Stromal cell of bone marrow (primary cell): ENCODE measurements at regions not wholly inside any gene's neighbourhood (a gene's known extent, or its start where the extent isn't known, plus 50 kb on each side); places are given as distances from the start of the nearest gene placed in this dataset.
"Not testable (repeated sequence)": the region's sequence is repeated elsewhere in the genome, so short reads cannot be mapped to it uniquely, and the experiment has no call there.

Source experiments
- DNase-seq: peaks from one replicate; pipeline ENCODE4 v3.0.0-alpha.2; 2012; ENCODE audit warnings: low read depth

- no peak for DNase-seq
Observed at GRCh38 chr6:170097505-170098427, 193.1 kb downstream of the DLL1 start.

- no peak for DNase-seq
Observed at GRCh38 chr6:170096803-170097504, 193.9 kb downstream of the DLL1 start.

DNA sequence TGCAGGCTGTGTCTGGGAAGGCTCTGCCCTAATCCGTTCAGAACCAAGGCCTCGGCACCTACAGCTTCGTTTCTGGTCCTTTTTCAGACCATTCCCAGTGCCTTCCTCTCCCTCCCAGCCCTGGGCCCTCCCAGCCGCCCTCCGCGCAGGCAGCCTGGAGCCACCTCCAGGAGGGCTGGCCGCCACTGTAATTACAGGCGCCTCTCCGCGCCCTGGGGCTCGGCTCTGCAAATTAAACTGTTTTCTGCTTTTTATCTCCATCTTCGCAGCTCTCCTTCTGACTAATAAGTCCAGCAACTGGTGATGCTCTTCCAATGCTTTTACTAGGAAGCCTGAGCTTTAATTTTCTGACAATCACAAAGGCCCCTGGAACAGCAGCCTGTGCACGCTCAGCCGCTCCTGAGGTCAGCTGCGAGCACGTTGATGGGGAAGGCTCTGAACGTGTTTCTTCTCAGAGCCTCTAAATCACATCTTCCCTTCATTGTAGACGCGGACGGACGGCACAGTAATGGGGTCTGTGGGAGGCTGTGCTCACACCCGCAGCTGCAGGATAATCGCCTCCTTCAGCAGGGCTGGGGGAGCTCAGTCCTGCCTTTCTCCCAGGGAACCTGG lies 194.6 kb downstream of the DLL1 start:
- DNase-seq: no peak

GRCh38 chr6:170095273-170095981 lies 195.5 kb downstream of the DLL1 start:
- DNase-seq: no peak

GRCh38 chr6:170094686-170095272 lies 196.1 kb downstream of the DLL1 start:
- no peak for DNase-seq

DNA sequence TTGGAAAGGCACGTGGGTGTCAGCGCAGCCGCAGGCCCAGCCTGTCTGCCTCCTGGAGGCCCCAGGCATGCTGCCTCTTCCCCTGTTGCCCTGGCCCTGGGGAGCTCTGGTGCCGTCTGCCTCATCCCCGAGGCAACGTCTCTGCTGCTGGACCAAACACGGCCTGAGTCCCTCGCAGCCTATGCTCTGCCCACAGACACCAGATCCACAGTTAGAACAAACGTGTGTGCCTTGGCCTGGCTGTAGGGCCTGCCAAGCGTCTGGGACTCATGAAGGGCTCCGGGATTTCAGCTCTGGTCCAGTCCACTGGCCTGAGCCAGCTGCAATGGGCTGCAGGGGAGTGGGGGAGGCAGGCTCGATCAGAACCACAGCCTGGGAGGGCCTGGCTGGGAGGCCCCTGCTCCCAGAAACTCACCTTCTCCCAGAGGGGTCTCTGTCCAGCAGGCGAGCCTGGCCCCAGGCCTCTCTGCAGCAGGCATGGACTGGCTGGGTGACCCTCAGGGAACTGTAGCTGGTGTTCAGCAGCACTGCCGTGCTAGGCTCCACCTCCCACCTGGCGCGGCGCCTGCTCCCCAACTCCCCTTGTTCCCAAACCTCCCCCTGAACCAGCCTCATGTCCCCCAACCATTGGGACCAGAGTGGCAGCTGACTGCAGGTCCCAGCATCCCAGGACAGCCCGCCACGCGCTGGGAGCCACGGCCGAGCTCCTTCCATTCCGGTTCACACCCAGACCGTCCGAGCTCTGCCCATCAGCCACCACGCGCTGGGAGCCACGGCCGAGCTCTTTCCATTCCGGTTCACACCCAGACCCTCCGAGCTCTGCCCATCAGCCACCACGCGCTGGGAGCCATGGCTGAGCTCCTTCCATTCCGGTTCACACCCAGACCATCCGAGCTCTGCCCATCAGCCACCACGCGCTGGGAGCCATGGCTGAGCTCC lies 197.0 kb downstream of the DLL1 start:
- DNase-seq: no peak

DNA sequence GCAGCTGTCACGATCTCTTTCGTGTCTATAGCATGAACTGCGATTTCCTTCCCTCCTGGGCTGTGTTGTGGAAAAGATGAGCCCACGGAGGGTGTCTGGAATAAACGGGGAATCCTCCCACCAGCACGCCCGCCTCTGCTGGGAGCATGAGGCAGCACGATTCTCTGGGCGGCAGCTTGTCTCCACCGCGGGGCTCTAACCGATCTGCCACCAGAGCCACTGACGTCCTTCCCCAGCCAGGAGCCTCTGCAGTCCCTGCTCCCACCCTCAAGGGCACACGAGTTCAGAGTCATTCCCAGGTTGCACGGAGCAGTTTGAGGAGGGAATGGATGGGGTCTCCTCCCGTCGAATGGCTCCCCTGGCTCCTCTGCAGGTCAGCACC lies 197.6 kb downstream of the DLL1 start:
- no peak for DNase-seq

GRCh38 chr6:170092826-170093225 lies 198.1 kb downstream of the DLL1 start:
- DNase-seq: no peak

DNA sequence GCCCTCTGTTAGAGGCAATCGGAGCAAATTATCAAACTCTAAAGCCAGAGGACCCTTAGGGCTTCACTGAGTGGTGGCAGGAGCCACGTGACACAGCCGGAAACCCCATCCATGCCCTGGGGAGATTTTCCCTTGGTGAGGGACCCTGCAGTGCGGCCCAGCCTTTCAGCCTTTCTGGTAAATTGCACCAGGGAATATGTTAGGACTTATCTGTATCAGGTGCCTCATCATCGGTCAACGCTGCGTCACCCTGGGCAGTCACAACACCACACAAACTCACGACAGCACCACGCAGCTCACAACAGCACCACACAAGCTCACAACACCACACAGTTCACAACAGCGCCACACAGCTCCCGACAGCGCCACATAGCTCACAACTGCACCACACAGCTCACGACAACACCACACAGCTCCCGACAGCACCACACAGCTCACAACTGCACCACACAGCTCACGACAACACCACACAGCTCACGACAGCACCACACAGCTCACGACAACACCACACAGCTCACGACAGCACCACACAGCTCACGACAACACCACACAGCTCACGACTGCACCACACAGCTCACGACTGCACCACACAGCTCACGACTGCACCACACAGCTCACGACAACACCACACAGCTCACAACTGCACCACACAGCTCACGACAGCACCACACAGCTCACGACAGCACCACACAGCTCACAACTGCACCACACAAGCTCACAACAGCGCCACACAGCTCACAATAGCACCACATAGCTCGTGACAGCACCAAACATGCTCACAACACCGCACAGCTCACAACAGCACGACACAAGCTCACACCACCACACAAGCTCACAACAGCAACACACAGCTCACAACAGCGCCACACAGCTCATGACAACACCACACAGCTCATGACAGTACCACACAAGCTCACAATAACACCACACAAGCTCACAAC lies 199.0 kb downstream of the DLL1 start:
- DNase-seq: no peak

DNA sequence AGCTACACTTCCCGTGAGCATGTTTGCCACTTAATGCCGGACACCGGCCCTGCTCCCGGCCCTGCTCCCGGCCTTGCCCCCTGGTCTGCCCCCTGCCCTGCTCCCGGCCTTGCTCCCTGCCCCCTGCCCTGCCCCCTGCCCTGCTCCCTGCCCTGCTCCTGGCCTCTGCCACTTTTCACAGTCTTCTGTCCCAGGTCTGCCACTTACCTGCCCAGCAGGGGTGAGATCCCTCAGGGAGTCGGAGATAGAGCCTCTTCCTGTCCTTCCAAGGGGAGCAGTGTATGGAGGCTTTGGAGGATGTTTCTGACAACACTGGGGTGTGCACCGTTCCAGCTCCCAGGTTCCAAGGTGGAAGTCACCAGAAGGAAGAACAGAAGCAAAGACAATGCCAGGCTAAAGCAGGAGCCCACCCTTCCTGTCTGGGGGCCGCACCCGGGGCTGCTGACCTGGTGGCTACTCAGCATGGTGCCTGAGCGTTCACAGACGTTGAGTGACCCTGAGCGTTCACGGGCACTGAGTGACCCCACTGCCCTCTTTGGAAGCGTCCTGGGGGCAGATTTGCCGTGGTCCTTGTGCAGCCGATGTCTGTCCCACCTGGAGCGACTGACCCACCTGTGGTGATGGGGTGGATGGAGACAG lies 199.8 kb downstream of the DLL1 start:
- DNase-seq: no peak

- DNase-seq: no peak
Observed at GRCh38 chr6:170090561-170090960, 200.3 kb downstream of the DLL1 start.

GRCh38 chr6:170089963-170090362 lies 200.9 kb downstream of the DLL1 start:
- no peak for DNase-seq

DNA sequence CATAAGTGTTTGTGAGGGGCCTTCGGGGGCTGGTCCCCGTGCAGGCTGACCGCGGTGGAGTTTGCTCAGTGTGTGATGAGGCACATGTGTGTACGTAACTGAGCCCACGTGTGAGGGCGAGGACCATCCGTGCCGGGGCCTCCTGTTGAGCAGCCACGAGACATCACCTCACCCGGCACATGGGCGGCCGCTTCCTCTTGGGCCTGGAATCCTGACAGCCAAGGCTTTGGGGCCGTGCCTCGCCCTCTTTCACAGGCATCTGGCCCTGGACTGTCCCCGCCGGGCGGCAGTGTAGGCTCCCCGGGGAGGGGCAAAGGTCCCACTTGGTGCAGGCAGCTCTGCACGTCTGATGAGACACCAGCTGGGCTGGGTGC lies 202.3 kb downstream of the DLL1 start:
- DNase-seq: no peak

- no peak for DNase-seq
Observed at GRCh38 chr6:170087941-170088581, 202.8 kb downstream of the DLL1 start.

DNA sequence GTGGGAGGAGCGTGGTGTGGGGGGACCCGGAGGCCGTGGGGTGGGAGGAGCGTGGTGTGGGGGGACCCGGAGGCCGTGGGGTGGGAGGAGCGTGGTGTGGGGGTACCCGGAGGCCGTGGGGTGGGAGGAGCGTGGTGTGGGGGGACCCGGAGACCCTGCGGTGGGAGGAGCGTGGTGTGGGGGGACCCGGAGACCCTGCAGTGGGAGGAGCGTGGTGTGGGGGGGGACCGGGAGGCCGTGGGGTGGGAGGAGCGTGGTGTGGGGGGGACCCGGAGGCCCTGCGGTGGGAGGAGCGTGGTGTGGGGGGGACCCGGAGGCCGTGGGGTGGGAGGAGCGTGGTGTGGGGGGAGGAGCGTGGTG lies 203.5 kb downstream of the DLL1 start:
- not testable (repeated sequence) for DNase-seq

GRCh38 chr6:170086639-170087420 lies 204.0 kb downstream of the DLL1 start:
- DNase-seq: no peak

DNA sequence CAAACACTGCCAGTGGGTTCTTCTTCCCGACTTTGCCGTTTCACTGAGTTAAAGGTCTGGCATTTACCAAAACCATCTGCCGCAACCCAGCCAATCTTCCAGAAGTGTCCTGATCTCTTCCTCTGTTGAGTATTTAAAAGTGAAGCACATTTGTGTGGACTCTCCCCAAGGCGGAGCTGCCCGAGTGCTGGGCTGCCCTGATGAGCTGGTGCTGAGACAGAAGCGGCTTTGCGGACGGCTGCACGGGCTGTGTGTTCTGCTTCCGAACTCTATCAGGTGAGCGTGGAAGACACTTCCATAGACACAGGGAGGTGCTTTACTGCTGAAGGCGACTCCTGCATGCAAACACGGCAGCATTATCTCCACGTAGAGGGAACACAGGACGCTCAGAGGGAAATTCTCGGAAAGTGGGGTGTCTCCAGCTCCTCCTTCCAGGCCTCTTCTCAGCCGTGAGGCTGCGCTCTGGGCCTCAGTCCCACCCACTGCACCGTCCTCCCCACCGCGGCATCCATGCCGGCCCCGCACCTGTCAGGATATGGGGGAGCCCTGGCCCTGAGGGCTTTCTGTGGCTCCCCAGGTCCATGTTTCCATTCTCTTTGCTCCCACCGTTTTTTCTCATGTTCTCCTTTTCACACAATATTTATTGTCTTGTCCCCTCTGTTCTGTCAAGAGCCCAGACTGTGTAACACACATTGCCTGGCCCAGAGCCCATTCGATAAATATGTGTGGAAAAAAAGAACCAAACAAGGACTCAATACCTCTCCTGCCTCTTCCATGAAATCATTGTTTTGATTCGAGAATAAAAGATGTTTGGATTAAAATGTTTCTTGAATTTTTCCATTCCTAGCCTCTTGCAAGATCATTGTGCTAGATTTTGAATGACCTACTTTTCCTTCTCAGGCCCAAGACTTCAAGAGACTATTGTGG lies 205.1 kb downstream of the DLL1 start:
- no peak for DNase-seq
